Dermis microvascular lymphatic vessel endothelial cell (primary cell): ENCODE measurements at regions not wholly inside any gene's neighbourhood (a gene's known extent, or its start where the extent isn't known, plus 50 kb on each side); places are given as distances from the start of the nearest gene placed in this dataset.
"Not testable (repeated sequence)": the region's sequence is repeated elsewhere in the genome, so short reads cannot be mapped to it uniquely, and the experiment has no call there.

Experiments
- DNase-seq, 2 donors: peaks; one replicate each; pipeline versions ENCODE4 v3.0.0 to v3.0.0-alpha.2; 2010; ENCODE audit warnings: low read depth in 2 of 2

- no peak for DNase-seq
These were observed 221.4 kb upstream of the ST6GAL2 start for GRCh38 chr2:107107351-107107750.

DNA sequence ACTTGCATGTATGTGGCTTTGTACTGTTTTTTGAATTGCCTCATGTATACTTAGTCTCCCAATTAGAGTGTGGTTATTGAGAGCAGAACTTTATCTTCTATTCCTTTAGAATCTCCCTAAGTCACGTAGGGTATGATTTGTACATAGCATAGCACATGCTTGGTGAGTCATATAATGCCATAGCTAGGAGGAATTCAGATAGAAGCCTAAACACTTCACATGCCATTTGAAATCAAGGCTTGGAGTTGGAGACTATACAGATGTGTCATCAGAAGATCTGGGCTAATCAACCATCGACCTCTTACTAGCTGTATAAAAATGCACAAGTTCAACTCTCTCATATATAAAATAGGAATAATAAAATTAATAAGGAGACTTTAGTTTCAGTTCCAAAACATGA is 222.6 kb upstream of the ST6GAL2 start:
- DNase-seq = no peak

DNA sequence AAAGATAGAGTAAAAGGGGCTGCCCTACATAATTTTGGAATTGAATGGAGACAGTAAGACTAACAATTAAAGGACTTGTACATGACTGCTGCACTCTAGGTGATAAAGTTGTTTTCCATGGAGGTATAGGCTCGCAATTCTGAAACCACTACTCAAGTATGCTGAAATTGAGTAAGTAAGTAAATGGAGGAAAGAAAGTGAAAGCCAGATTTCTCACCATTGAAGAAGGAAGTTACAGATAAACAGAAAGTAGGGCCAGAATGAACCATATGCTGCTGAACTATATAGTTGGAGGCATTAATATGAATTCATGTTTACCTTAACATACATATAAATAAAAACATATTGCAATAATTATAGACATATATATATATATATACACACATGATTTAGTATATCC is 225.7 kb upstream of the ST6GAL2 start:
- DNase-seq = no peak

- no peak for DNase-seq
These were observed 226.6 kb upstream of the ST6GAL2 start for GRCh38 chr2:107112561-107112960.

- DNase-seq = no peak
These were observed 242.4 kb upstream of the ST6GAL2 start for GRCh38 chr2:107128381-107128780.

- DNase-seq = no peak
These were observed 246.1 kb upstream of the ST6GAL2 start for GRCh38 chr2:107132070-107132469.

- no peak for DNase-seq
These were observed 246.8 kb upstream of the ST6GAL2 start for GRCh38 chr2:107132746-107133145.

GRCh38 chr2:107133412-107133811 is 247.4 kb upstream of the ST6GAL2 start:
- no peak for DNase-seq

GRCh38 chr2:107136733-107137132 is 250.8 kb upstream of the ST6GAL2 start:
- DNase-seq = no peak

GRCh38 chr2:107137706-107138105 is 251.7 kb upstream of the ST6GAL2 start:
- no peak for DNase-seq

GRCh38 chr2:107146181-107146580 is 260.2 kb upstream of the ST6GAL2 start:
- DNase-seq = no peak

DNA sequence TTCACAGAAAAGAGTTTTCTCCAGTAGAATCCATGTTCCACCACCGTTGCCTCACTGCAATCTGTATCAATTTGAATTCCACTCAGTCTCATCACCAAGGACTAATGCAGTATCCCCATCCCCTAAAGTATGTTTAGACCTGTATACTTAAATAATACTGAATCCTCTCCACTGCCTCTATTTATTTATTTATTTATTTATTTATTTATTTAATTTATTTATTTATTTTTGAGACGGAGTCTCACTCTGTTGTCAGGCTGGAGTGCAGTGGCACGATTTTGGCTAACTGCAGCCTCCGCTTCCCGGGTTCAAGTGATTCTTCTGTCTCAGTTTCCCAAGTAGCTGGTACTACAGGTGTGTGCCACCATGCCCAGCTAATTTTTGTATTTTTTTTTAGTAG is 260.7 kb upstream of the ST6GAL2 start:
- DNase-seq = not testable (repeated sequence)

- no peak for DNase-seq
These were observed 262.1 kb upstream of the ST6GAL2 start for GRCh38 chr2:107148055-107148454.

- no peak for DNase-seq
These were observed 262.5 kb upstream of the ST6GAL2 start for GRCh38 chr2:107148496-107148895.

DNA sequence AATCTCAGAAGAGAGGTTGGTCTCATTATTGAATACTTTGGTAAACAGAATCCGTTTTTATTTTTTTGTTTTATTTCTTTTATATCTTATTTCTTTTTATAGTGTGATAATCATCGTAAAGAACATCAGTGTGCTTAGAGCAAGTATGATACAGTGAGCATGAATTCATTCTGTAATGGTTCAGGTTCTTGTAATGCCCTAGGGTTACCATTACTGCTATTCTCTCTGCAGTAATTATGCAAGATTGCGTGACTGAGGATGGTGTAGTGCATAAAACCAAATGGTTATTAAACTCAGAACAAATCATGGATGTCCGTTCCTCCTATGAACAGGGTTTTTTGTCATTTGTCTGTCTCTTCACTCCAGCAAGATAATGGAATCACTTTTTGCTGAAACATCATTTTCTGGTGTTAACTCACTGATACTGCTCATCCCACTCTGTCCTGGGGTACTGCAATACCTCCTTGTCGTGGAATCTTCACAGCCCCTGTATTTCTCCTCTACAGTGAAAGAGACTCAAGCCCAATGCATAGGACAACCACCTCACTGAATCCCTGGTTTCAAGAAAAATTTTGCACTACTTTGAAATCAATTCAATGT is 274.8 kb upstream of the ST6GAL2 start:
- no peak for DNase-seq

DNA sequence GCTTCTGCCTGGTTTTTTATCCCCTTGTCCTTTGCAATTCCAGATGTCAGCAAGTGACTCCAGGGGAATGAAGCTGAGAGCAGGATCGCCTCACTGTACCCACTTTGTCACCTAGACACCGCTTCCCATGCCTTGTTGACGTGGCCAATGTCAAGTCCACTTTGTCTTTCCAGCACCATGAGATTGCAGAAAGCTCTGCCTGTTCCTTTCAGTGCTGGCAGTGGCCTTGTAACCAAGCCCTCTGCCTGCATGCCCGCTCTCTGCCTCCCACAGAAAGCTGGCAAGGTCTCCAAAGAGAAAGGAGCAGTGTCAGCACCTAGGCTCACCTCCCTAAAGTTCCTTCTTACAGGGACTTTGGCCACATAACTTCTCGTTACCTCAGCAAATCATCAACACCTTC is 282.2 kb upstream of the ST6GAL2 start:
- no peak for DNase-seq

DNA sequence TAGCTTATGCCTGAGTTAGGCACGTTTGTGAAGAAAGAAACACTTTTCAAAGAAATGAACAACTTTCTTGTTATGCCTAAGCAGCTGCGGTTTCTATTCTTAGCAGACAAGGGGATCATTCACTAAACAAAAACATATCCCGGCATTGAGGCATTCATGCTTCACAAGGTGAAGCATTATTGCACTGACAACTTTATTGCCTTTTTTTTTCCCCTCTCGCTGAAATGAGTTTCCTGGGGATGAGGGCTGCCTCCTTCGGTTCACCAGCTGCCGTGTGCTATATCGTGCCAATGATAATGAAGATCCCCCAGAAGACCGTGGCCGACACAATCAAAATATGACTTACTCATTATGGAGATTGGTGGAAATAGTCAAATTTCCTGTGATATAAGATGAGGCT is 288.2 kb upstream of the ST6GAL2 start:
- DNase-seq = no peak

DNA sequence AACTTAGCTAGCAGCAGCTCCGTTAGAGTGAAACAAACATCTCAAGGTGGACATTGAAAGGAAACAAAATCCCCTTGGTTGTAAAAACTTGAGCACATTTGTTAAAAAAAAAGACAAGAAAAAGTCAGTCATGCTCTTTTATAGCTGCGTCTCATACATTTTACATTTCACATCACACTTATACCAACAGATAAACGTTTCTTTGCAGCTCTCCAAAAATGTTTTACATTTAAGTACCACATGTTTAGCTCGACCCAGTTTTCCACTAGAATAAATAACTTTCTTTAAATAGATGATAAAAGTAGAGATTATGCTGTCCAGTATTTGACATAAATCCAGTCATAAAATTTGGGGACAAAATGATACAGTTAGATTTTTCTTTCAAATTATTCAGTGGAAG is 297.0 kb upstream of the ST6GAL2 start:
- DNase-seq = no peak

DNA sequence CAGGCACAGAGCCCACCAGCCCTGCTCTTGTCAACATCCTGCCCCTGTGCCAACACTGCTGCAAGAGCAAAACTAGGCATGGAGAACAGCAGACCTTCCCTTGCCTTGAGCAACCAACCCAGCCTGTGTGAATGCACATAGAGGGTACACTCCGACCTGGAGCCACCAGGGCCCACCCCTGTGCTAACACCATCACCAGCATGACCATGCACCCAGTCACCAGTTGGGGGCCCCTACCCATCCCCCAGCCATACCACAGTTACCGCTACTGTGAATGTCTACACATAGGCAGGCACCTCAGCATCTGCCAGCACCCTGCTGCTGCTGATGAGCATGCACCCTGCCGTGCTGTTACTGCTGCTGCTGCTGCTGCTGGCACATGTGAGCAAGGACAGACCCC is 301.9 kb upstream of the ST6GAL2 start:
- DNase-seq = no peak

DNA sequence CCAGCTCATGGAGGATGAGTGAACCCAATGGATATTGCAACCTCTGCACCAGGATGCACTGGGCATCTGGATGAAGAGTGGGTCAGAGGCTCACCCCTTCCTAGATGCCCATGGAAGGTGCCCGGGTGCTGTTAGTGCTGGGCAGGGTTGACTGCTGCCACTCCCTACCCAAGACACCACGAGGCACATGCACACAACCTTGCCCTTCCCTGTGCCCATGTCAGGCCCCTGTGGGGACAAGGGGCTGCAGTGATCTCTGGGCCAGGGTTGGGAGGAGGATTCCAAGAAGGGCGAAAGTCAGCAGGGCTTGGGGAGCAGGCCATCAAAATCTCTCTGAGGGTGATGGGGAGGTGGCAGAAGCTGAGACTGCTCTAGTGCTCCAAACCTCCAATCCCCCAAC is 309.7 kb upstream of the ST6GAL2 start:
- no peak for DNase-seq

DNA sequence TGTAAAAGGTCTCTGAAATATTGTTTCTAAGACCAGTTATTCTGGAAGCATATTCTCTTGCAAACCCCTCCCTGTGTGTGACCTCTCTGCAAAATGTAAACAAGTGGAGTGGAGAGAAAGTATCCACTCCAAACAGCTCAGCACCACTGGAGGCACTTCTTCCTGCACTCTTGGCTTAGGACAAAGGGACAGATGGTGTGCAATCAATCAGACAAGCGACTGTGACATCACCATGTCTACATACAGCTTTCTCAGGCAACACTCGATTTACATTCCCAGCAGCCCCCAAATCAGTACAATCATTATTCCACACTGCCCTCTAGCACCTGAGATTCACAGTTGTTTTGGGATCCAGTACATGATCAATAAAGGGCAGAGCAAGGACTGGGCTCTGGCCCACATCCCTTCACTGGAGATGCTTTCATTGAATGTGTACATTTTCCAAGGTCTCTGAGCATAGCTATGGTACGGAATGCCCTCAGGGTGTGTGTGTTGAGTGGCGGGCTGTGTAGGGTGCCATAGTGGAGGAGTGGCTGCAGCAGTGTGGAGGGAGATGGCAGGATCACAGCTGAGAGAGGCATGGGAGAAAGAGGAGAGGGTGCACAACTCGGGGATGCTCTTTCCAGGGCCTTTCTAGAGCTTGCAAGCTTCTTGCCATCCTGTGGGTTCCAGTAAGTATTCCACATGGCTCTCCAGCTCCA is 311.8 kb upstream of the ST6GAL2 start:
- DNase-seq = no peak

- no peak for DNase-seq
These were observed 317.1 kb upstream of the ST6GAL2 start for GRCh38 chr2:107202962-107203591.
